K562 (cell line): ENCODE measurements at regions not wholly inside any gene's neighbourhood (a gene's known extent, or its start where the extent isn't known, plus 50 kb on each side); places are given as distances from the start of the nearest gene placed in this dataset.

Experiments used
- ATAC-seq: fragments of 200-7000 bp; cut with Tn5 transposase; 3 replicates; pipeline ENCODE4 v1.9.1; 2020; ENCODE audit warnings: moderate library complexity
- BruUV-seq: library from RNA; stranded (reverse); fragments of 400-500 nt; replicated peaks from 2 replicates; lab custom pipeline; 2021; lab: Mats Ljungman, UMichigan
- CTCF ChIA-PET: fragments of 300-600 bp; formaldehyde crosslinking; extraction: SDS; loops from one replicate; lab custom pipeline; 2021; ENCODE audit warnings: low intra/inter-chr PET ratio; lab: Yijun Ruan, JAX
- POLR2A ChIA-PET: fragments of 300-600, 350-650 bp; sonication (Branson Sonifier 250); formaldehyde crosslinking; extraction: SDS; loops from one replicate; lab custom pipeline; 2021; ENCODE audit warnings: antibody characterized with exemption, inconsistent platforms; lab: Yijun Ruan, JAX
- DNase-seq, 4 experiments: peaks; one replicate each; pipeline versions ENCODE4 v3.0.0 to v3.0.0-alpha.2; 2011 to 2018; ENCODE audit warnings: low spot score in 3 of 4, mixed read lengths in 3 of 4; ENCODE audit errors: extremely low read depth in 1 of 4
- FAIRE-seq: peaks from 2 replicates; lab custom pipeline; 2011; peaks lifted over from hg19 to GRCh38; lab: Jason Lieb, UNC
- H2AFZ ChIP-seq: 2 replicates; pipeline ENCODE4 v1.6.0; 2011; ENCODE audit warnings: low read depth, low read length, control low read depth, inconsistent platforms
- H3K27ac ChIP-seq: fragments of 200-600 bp; 3 replicates; pipeline ENCODE4 v1.8.0; 2011; ENCODE audit warnings: low read depth, mild to moderate bottlenecking, control low read depth, inconsistent platforms, low read length, moderate library complexity, mixed read lengths; ENCODE audit errors: extremely low read depth
- H3K27me3 ChIP-seq, 2 experiments: fragments of 300-600 bp in 1 of 2; 2 replicates in 1 of 2; 3 replicates in 1 of 2; pipeline versions ENCODE4 v1.6.0 to v1.8.0; 2011; ENCODE audit warnings: inconsistent platforms in 2 of 2, low read length in 2 of 2, mild to moderate bottlenecking in 1 of 2, mixed read lengths in 1 of 2, moderate library complexity in 1 of 2; ENCODE audit not compliant: control insufficient read depth in 2 of 2, insufficient read depth in 2 of 2
- H3K36me3 ChIP-seq: fragments of 300-600 bp; 3 replicates; pipeline ENCODE4 v1.8.0; 2011; ENCODE audit warnings: mild to moderate bottlenecking, low read length, inconsistent platforms; ENCODE audit not compliant: control insufficient read depth, insufficient read depth
- H3K4me1 ChIP-seq, 2 experiments: fragments of 200-600 bp in 1 of 2; replicated peaks in 1 of 2; 2 replicates in 1 of 2; 3 replicates in 1 of 2; pipeline versions ENCODE4 v1.5.1 to v1.8.0; 2011; ENCODE audit warnings: inconsistent platforms in 2 of 2, low read length in 2 of 2, mild to moderate bottlenecking in 1 of 2, mixed read lengths in 1 of 2, moderate library complexity in 1 of 2; ENCODE audit not compliant: control insufficient read depth in 2 of 2, insufficient read depth in 2 of 2
- H3K4me2 ChIP-seq: 2 replicates; pipeline ENCODE4 v1.6.1; 2011; ENCODE audit warnings: low read length, control low read depth, inconsistent platforms, mixed read lengths; ENCODE audit not compliant: insufficient read depth
- H3K4me3 ChIP-seq: fragments of 200-600 bp; sonication (generic), shearing (Covaris generic); 2 replicates; pipeline ENCODE4 v1.5.1; 2016; ENCODE audit warnings: control low read depth, inconsistent platforms
- H3K79me2 ChIP-seq: fragments of 200-600 bp; 3 replicates; pipeline ENCODE4 v1.8.0; 2011; ENCODE audit warnings: low read length, inconsistent platforms; ENCODE audit not compliant: control insufficient read depth, insufficient read depth
- H3K9ac ChIP-seq, 2 experiments: 2 replicates each; pipeline versions ENCODE4 v1.6.0 to v1.6.1; 2011; ENCODE audit warnings: low read depth in 2 of 2, low read length in 2 of 2, control low read depth in 1 of 2, inconsistent platforms in 1 of 2, mild to moderate bottlenecking in 1 of 2, mixed read lengths in 1 of 2; ENCODE audit not compliant: insufficient read depth in 1 of 2
- H3K9me1 ChIP-seq: one replicate; pipeline ENCODE4 v1.6.0; 2011; ENCODE audit warnings: inconsistent platforms, mild to moderate bottlenecking, low read length, moderate library complexity; ENCODE audit not compliant: control insufficient read depth, insufficient read depth
- H3K9me3 ChIP-seq: replicated peaks from 2 replicates; pipeline ENCODE4 v1.5.1; 2011; ENCODE audit warnings: low read depth, low read length, inconsistent platforms; ENCODE audit not compliant: control insufficient read depth, insufficient read depth
- H4K20me1 ChIP-seq: replicated peaks from 2 replicates; pipeline ENCODE4 v1.6.1; 2011; ENCODE audit warnings: low read length, inconsistent platforms, mixed read lengths; ENCODE audit not compliant: control insufficient read depth, insufficient read depth
- CEBPB ChIP-seq: fragments of 450-650 bp; IDR thresholded peaks from 2 replicates; pipeline ENCODE4 v1.6.1; 2016; ENCODE audit warnings: missing genetic modification characterization, missing compliant biosample characterization
- MED1 ChIP-seq: sonication (generic); formaldehyde crosslinking; IDR thresholded peaks from 2 replicates; pipeline ENCODE4 v1.8.1; 2023; ENCODE audit warnings: missing genetic modification reagents, borderline replicate concordance
- NFIC ChIP-seq: fragments of 450-650 bp; IDR thresholded peaks from 2 replicates; pipeline ENCODE4 v1.6.1; 2017; ENCODE audit warnings: mild to moderate bottlenecking, inconsistent platforms
- PCBP2 ChIP-seq: fragments of 200-400 bp; formaldehyde crosslinking; IDR thresholded peaks from 2 replicates; pipeline ENCODE4 v1.6.1; 2018; ENCODE audit warnings: low read length, low read depth, mild to moderate bottlenecking, moderate library complexity; ENCODE audit not compliant: poor library complexity, severe bottlenecking
- PHTF2 ChIP-seq: fragments of 250-450 bp; sonication (Bioruptor Pico); IDR thresholded peaks from 2 replicates; pipeline ENCODE4 v1.5.0; 2021; ENCODE audit warnings: mild to moderate bottlenecking
- RBBP5 ChIP-seq: fragments of 200-600 bp; sonication (generic); IDR thresholded peaks from 2 replicates; pipeline ENCODE4 v1.6.1; 2012; ENCODE audit warnings: borderline replicate concordance, mild to moderate bottlenecking, low read length, control low read depth, inconsistent platforms; ENCODE audit not compliant: insufficient read depth, poor library complexity, severe bottlenecking
- SP1 ChIP-seq: sonication (generic); formaldehyde crosslinking; IDR thresholded peaks from 2 replicates; pipeline ENCODE4 v1.8.1; 2022; ENCODE audit warnings: mild to moderate bottlenecking, missing genetic modification reagents
- THAP12 ChIP-seq: fragments of 250-450 bp; sonication (Bioruptor Pico); IDR thresholded peaks from 2 replicates; pipeline ENCODE4 v1.9.0; 2021; ENCODE audit warnings: mild to moderate bottlenecking, inconsistent platforms
- USF1 ChIP-seq: sonication (generic); formaldehyde crosslinking; IDR thresholded peaks from 2 replicates; pipeline ENCODE4 v1.9.0; 2022; ENCODE audit warnings: mild to moderate bottlenecking, missing genetic modification reagents
- ZBTB17 ChIP-seq: fragments of 450-650 bp; formaldehyde crosslinking; IDR thresholded peaks from 2 replicates; pipeline ENCODE4 v1.4.0; 2020; ENCODE audit warnings: mild to moderate bottlenecking
- WGBS: fragments of 100-300 bp; shearing (Covaris generic); methylation state at CpG from one replicate; pipeline ENCODE4 v1.1.6; 2016; ENCODE audit warnings: low coverage, mixed read lengths; ENCODE audit not compliant: insufficient coverage; ENCODE audit errors: missing lambda C conversion rate; 5-methylcytosine and 5-hydroxymethylcytosine counted together
- in situ Hi-C: fragments of 300-500 bp; cut with MboI; formaldehyde crosslinking; loops from 4 replicates; pipeline ENCODE4 v1.15.0; 2018; ENCODE audit warnings: inconsistent platforms, mixed read lengths
- intact Hi-C: fragments of 100-400 bp; cut with micrococcal nuclease; formaldehyde crosslinking; loops from 2 replicates; pipeline ENCODE4 v1.14.2; 2022

DNA sequence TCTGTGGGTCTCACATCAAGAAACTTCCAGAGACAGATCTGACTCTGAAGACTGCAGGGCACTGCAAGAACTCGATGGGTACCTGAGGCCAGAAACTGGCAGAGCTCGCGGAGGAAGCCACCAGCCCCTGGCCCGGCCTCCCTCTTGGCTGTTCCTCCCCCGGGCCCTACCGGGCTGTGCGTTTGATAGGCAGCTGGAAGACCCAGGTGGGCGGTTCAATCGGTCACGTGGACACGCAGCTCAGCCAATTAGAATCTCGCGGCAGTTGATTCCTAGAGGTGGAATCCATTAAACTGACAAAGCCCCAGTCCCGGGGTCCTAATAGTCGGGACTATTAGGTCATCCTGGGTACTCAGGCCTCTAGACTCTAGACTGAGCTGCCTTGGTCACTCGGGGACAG is 139.9 kb downstream of the GPCPD1 start (continued):
- TF ChIP-seq RBBP5 (no peak), PCBP2 (no peak), THAP12 (CRISPR knock-in tag) (no peak), PHTF2 (no peak), CEBPB (tag) (no peak), SP1 (0 out of 2 replicates have a peak, but pooled peaks have one; percentile 32), MED1 (CRISPR knock-in tag) (no peak), USF1 (CRISPR knock-in tag) (peak; percentile 85)
- TF ChIP-seq, all 486 proteins: peak for 11

- DNase-seq, result no peak
- ChIA-PET POLR2A (interaction anchor here (0.5 kb wide), 1 partner anchor 148 kb away, joined by 3 read pairs; no protein-coding TSS in a partner anchor), CTCF (no interaction called here)
- Histone ChIP-seq H3K36me3 (no peaks in the 10 kb centered on the region), H3K27ac (no peak overlapping the region), H3K9me3 (no peaks in the 10 kb centered on the region), H3K4me3 (no peak overlapping the region), H3K27me3 (peaks cover 0 to 5% of the 10 kb centered on the region in 2 experiments; a peak in 2 of 5 replicates), H3K4me2 (no peak overlapping the region), H3K9me1 (no peaks in the 10 kb centered on the region), H3K9ac (no peak overlapping the region), H3K79me2 (no peaks in the 10 kb centered on the region), H3K4me1 (peaks cover 0 to 8% of the 10 kb centered on the region in 2 experiments; a peak in 2 of 5 replicates), H4K20me1 (no peaks in the 10 kb centered on the region), H2AFZ (no peak overlapping the region)
- TF ChIP-seq ZBTB17 (no peak), NFIC (peak; percentile 52)
- intact Hi-C loops (no loop called here), in situ Hi-C loops (no loop called here)
- BruUV-seq, result no TSS peak
- WGBS, result 15% methylated on average over 4 of the region's 4 CpGs
- ATAC-seq, result no peak
- no peak for FAIRE-seq
These were observed 140.3 kb downstream of the GPCPD1 start for GRCh38 chr20:5470458-5470857.
